OCI-LY3 (cell line): ENCODE measurements at regions not wholly inside any gene's neighbourhood (a gene's known extent, or its start where the extent isn't known, plus 50 kb on each side); places are given as distances from the start of the nearest gene placed in this dataset.

Experiments
- EZH2phosphoT487 ChIP-seq: fragments of 200-600 bp; shearing (Covaris generic); IDR thresholded peaks from 2 replicates; pipeline ENCODE4 v1.6.1; 2018; ENCODE audit warnings: antibody characterized with exemption, mixed run types, low read depth
- TF ChIP-seq, protein P1 (sequence below): fragments of 200-600, 300-600 bp; sonication (generic); IDR thresholded peaks from 2 replicates; pipeline ENCODE4 v1.5.1; 2014; ENCODE audit warnings: antibody characterized with exemption, low read length, low read depth

DNA sequence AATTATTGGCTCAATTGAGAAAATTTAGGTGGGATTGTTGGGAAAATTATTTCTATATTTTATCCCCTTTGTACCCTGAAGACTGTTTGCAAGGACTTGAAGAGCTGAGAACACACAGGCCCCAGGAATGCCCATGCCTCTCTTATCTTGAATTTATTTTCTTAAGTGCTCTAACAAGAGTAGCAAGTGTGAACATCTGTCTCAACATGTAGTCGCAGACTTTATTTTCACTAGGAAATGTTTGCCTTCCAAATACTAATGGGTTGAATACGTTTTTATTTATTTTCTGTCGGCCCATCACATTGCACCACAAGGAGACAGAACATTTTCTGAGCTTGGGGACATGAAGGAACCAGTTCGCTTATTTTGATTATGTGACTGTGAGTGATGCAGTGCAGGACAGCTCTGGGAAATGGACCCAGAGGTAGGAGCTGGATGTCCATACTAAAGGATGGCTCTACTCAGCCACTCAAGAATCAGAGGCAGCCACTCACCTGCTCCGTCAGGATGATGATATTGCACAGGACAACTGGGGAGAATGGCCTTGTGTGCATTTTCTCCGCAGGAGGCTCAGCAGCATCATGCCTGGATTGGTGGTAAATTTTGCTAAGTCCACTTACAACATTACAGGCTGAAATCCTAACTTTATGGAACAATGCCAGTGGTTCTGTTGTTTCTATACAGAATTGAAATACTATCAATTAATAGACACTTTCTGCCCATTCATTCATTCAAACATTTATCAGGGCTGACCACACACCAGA lies 332.7 kb downstream of the FGFR2 start:
- TF ChIP-seq, protein P1, sequence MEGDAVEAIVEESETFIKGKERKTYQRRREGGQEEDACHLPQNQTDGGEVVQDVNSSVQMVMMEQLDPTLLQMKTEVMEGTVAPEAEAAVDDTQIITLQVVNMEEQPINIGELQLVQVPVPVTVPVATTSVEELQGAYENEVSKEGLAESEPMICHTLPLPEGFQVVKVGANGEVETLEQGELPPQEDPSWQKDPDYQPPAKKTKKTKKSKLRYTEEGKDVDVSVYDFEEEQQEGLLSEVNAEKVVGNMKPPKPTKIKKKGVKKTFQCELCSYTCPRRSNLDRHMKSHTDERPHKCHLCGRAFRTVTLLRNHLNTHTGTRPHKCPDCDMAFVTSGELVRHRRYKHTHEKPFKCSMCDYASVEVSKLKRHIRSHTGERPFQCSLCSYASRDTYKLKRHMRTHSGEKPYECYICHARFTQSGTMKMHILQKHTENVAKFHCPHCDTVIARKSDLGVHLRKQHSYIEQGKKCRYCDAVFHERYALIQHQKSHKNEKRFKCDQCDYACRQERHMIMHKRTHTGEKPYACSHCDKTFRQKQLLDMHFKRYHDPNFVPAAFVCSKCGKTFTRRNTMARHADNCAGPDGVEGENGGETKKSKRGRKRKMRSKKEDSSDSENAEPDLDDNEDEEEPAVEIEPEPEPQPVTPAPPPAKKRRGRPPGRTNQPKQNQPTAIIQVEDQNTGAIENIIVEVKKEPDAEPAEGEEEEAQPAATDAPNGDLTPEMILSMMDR: no peak
- no peak for TF ChIP-seq EZH2phosphoT487
